HEK293T (cell line): ENCODE measurements at regions not wholly inside any gene's neighbourhood (a gene's known extent, or its start where the extent isn't known, plus 50 kb on each side); places are given as distances from the start of the nearest gene placed in this dataset.

Experiments
- ARNT ChIP-seq: fragments of 450-650 bp; IDR thresholded peaks from 2 replicates; pipeline ENCODE4 v1.6.1; 2017; ENCODE audit warnings: mild to moderate bottlenecking
- BHLHE40 ChIP-seq: fragments of 450-650 bp; IDR thresholded peaks from 2 replicates; pipeline ENCODE4 v1.6.1; 2016; ENCODE audit warnings: mild to moderate bottlenecking, moderate library complexity, borderline replicate concordance
- CTBP1 ChIP-seq: fragments of 450-650 bp; IDR thresholded peaks from 2 replicates; pipeline ENCODE4 v1.6.1; 2016; ENCODE audit warnings: borderline replicate concordance
- ELF4 ChIP-seq: fragments of 450-650 bp; IDR thresholded peaks from 2 replicates; pipeline ENCODE4 v1.6.1; 2017; ENCODE audit warnings: antibody characterized with exemption
- FOXM1 ChIP-seq: fragments of 450-650 bp; IDR thresholded peaks from 2 replicates; pipeline ENCODE4 v1.6.1; 2017; ENCODE audit warnings: mild to moderate bottlenecking, borderline replicate concordance
- HDGF ChIP-seq: fragments of 450-650 bp; IDR thresholded peaks from 2 replicates; pipeline ENCODE4 v1.6.1; 2017; ENCODE audit warnings: antibody characterized with exemption, borderline replicate concordance
- LEF1 ChIP-seq: fragments of 450-650 bp; IDR thresholded peaks from 2 replicates; pipeline ENCODE4 v1.6.1; 2017; ENCODE audit warnings: mild to moderate bottlenecking, borderline replicate concordance
- PKNOX1 ChIP-seq: fragments of 450-650 bp; IDR thresholded peaks from 2 replicates; pipeline ENCODE4 v1.6.1; 2016
- SP1 ChIP-seq: fragments of 450-650 bp; IDR thresholded peaks from 2 replicates; pipeline ENCODE4 v1.6.1; 2017
- SUZ12 ChIP-seq: fragments of 450-650 bp; IDR thresholded peaks from 2 replicates; pipeline ENCODE4 v1.6.1; 2016; ENCODE audit warnings: mild to moderate bottlenecking

GRCh38 chr7:50952544-50952943, 169.8 kb upstream of the GRB10 start:
- TF ChIP-seq SP1: no peak
- no peak for TF ChIP-seq BHLHE40
- no peak for TF ChIP-seq FOXM1
- TF ChIP-seq SUZ12: no peak
- no peak for TF ChIP-seq ARNT
- TF ChIP-seq LEF1: no peak
- TF ChIP-seq PKNOX1: no peak
- TF ChIP-seq HDGF: no peak
- TF ChIP-seq CTBP1: no peak
- no peak for TF ChIP-seq ELF4
